SK-N-SH (cell line): ENCODE measurements at regions not wholly inside any gene's neighbourhood (a gene's known extent, or its start where the extent isn't known, plus 50 kb on each side); places are given as distances from the start of the nearest gene placed in this dataset.

Experiments
- CTCF ChIA-PET: fragments of 300-600, 350-600 bp; formaldehyde crosslinking; extraction: SDS; loops from one replicate; lab custom pipeline; 2021; lab: Yijun Ruan, JAX
- POLR2A ChIA-PET: fragments of 350-600 bp; sonication (Branson Sonifier 250); formaldehyde crosslinking; extraction: SDS; loops from one replicate; lab custom pipeline; 2020; ENCODE audit warnings: antibody characterized with exemption, inconsistent platforms; lab: Yijun Ruan, JAX
- DNase-seq: peaks from one replicate; pipeline ENCODE4 v3.0.0; 2012
- H2AFZ ChIP-seq: fragments of 200-600 bp; sonication (generic); 2 replicates; pipeline ENCODE4 v1.8.1; 2016; ENCODE audit warnings: antibody characterized with exemption, mild to moderate bottlenecking, low read depth
- H3F3A ChIP-seq: fragments of 200-600 bp; sonication (generic); replicated peaks from 2 replicates; pipeline ENCODE3; 2016; ENCODE audit warnings: antibody characterized with exemption, mild to moderate bottlenecking; ENCODE audit not compliant: insufficient read depth
- H3K27ac ChIP-seq, 2 experiments: fragments of 200-500 bp in 1 of 2; fragments of 200-600 bp in 1 of 2; sonication (Bioruptor generic) in 1 of 2; sonication (generic), shearing (Covaris generic) in 1 of 2; 2 replicates each; pipeline versions ENCODE4 v1.5.1 to v1.6.1; 2014 to 2016; ENCODE audit warnings: low read depth in 2 of 2, inconsistent platforms in 1 of 2, low read length in 1 of 2, mild to moderate bottlenecking in 1 of 2, mixed read lengths in 1 of 2
- H3K27me3 ChIP-seq: fragments of 200-600 bp; sonication (generic), shearing (Covaris generic); 2 replicates; pipeline ENCODE4 v1.6.1; 2016; ENCODE audit warnings: mixed run types; ENCODE audit not compliant: insufficient read depth
- H3K36me3 ChIP-seq, 2 experiments: fragments of 200-500 bp in 1 of 2; fragments of 200-600 bp in 1 of 2; sonication (Bioruptor generic) in 1 of 2; sonication (generic) in 1 of 2; replicated peaks in 1 of 2; 2 replicates each; pipeline versions ENCODE3 to v1.5.1; 2014 to 2016; ENCODE audit warnings: low read length in 1 of 2, mild to moderate bottlenecking in 1 of 2; ENCODE audit not compliant: insufficient read depth in 2 of 2, control insufficient read depth in 1 of 2
- H3K4me1 ChIP-seq, 2 experiments: fragments of 200-500 bp in 1 of 2; fragments of 200-600 bp in 1 of 2; sonication (Bioruptor generic) in 1 of 2; sonication (generic), shearing (Covaris generic) in 1 of 2; 2 replicates each; pipeline versions ENCODE4 v1.5.1 to v1.6.1; 2014 to 2016; ENCODE audit warnings: low read depth in 1 of 2, low read length in 1 of 2, mixed run types in 1 of 2; ENCODE audit not compliant: insufficient read depth in 2 of 2, control insufficient read depth in 1 of 2
- H3K4me2 ChIP-seq: fragments of 200-600 bp; sonication (generic), shearing (Covaris generic); 2 replicates; pipeline ENCODE4 v1.6.1; 2017; ENCODE audit warnings: mixed run types
- H3K4me3 ChIP-seq, 2 experiments: fragments of 200-500 bp in 1 of 2; fragments of 200-600 bp in 1 of 2; sonication (Bioruptor generic) in 1 of 2; sonication (generic), shearing (Covaris generic) in 1 of 2; 2 replicates each; pipeline versions ENCODE4 v1.5.1 to v1.8.1; 2014 to 2016; ENCODE audit warnings: low read depth in 2 of 2, inconsistent platforms in 1 of 2, low read length in 1 of 2, mild to moderate bottlenecking in 1 of 2, mixed read lengths in 1 of 2, moderate library complexity in 1 of 2
- H3K79me2 ChIP-seq: fragments of 200-600 bp; sonication (generic); 2 replicates; pipeline ENCODE4 v1.8.1; 2017; ENCODE audit warnings: mild to moderate bottlenecking; ENCODE audit not compliant: insufficient read depth
- H3K9ac ChIP-seq: fragments of 200-600 bp; sonication (generic); 2 replicates; pipeline ENCODE4 v1.6.1; 2017; ENCODE audit warnings: mixed run types
- H3K9me2 ChIP-seq: fragments of 200-600 bp; sonication (generic); 2 replicates; pipeline ENCODE4 v1.6.1; 2017; ENCODE audit warnings: mixed run types
- H3K9me3 ChIP-seq: fragments of 200-600 bp; sonication (generic); 2 replicates; pipeline ENCODE4 v1.6.1; 2017; ENCODE audit warnings: mixed run types, mild to moderate bottlenecking, moderate library complexity
- H4K20me1 ChIP-seq: fragments of 200-600 bp; sonication (generic); 2 replicates; pipeline ENCODE4 v1.6.1; 2017; ENCODE audit warnings: mild to moderate bottlenecking, mixed run types; ENCODE audit not compliant: insufficient read depth
- EP300 ChIP-seq, 2 experiments: IDR thresholded peaks; 2 replicates each; pipeline versions ENCODE4 v1.4.0 to v1.6.1; 2012; ENCODE audit warnings: borderline replicate concordance in 1 of 2, low read depth in 1 of 2, low read length in 1 of 2
- EZH2phosphoT487 ChIP-seq: fragments of 200-600 bp; sonication (generic); IDR thresholded peaks from 2 replicates; pipeline ENCODE4 v1.6.1; 2017; ENCODE audit warnings: low read depth, mixed run types, mild to moderate bottlenecking, antibody characterized with exemption, moderate library complexity, borderline replicate concordance
- JUND ChIP-seq: IDR thresholded peaks from 2 replicates; pipeline ENCODE4 v1.4.0; 2012
- MEF2A ChIP-seq: IDR thresholded peaks from 2 replicates; pipeline ENCODE4 v1.4.0; 2012; ENCODE audit warnings: low read depth, borderline replicate concordance
- MXI1 ChIP-seq: IDR thresholded peaks from 2 replicates; pipeline ENCODE4 v1.6.1; 2012; ENCODE audit warnings: mild to moderate bottlenecking, low read depth, low read length, improper control_type of control experiment
- RFX5 ChIP-seq: IDR thresholded peaks from 2 replicates; pipeline ENCODE4 v1.6.1; 2012; ENCODE audit warnings: mild to moderate bottlenecking, improper control_type of control experiment, low read length
- SIN3A ChIP-seq: IDR thresholded peaks from 2 replicates; pipeline ENCODE4 v1.6.1; 2012; ENCODE audit warnings: low read depth, mild to moderate bottlenecking, low read length, moderate library complexity, borderline replicate concordance
- WGBS: methylation state at CpG from one replicate; pipeline ENCODE4 v1.1.6; 2017; ENCODE audit warnings: low lambda C conversion rate; 5-methylcytosine and 5-hydroxymethylcytosine counted together
- TF ChIP-seq, protein P1 (sequence below): fragments of 150-350 bp; IDR thresholded peaks from 2 replicates; pipeline ENCODE4 v1.6.1; 2017; ENCODE audit warnings: antibody characterized with exemption, low read length, low read depth, borderline replicate concordance
- TF ChIP-seq, protein P2 (sequence below): IDR thresholded peaks from 2 replicates; pipeline ENCODE4; 2012
- TF ChIP-seq, protein P3 (sequence below): fragments of 200-600 bp; sonication (generic); IDR thresholded peaks from 2 replicates; pipeline ENCODE4 v1.6.1; 2017; ENCODE audit warnings: antibody characterized with exemption, mild to moderate bottlenecking, moderate library complexity

DNA sequence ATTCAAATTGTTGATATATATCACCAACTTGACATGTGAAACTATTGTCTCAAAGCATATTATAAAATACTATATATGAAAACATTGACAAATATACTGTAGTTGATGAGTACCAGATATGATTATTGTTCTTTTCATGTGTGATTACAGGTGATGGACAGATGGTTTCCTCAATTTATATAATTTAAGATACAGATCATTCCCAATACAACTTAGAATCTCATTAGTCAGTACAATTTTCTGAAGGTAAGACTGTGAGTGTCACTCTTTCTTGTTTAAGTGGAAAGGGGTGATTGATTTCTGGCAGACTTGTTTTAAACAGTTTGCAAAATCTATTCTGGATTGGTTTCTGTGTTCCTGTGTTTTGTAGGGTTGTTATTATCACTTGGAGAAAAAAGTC lies 498.8 kb downstream of the IRS2 start:
- H3K4me1 ChIP-seq: no peaks in the 10 kb centered on the region; a peak in 2 of 4 replicates
- no peaks in the 10 kb centered on the region for H3K79me2 ChIP-seq
- ChIA-PET CTCF (no interaction called here), POLR2A (no interaction called here)
- no peak overlapping the region for H3K4me3 ChIP-seq
- H3K4me2 ChIP-seq: no peak overlapping the region
- no peaks in the 10 kb centered on the region for H3K36me3 ChIP-seq
- no peak for TF ChIP-seq RFX5
- TF ChIP-seq JUND: no peak
- no peaks in the 10 kb centered on the region for H3K9me3 ChIP-seq
- no peak overlapping the region for H3K27ac ChIP-seq
- no peak overlapping the region for H2AFZ ChIP-seq
- DNase-seq: no peak
- H3F3A ChIP-seq: no peaks in the 10 kb centered on the region
- no peaks in the 10 kb centered on the region for H3K9me2 ChIP-seq
- no peaks in the 10 kb centered on the region for H3K27me3 ChIP-seq
- no peaks in the 10 kb centered on the region for H4K20me1 ChIP-seq
- no peak overlapping the region for H3K9ac ChIP-seq

DNA sequence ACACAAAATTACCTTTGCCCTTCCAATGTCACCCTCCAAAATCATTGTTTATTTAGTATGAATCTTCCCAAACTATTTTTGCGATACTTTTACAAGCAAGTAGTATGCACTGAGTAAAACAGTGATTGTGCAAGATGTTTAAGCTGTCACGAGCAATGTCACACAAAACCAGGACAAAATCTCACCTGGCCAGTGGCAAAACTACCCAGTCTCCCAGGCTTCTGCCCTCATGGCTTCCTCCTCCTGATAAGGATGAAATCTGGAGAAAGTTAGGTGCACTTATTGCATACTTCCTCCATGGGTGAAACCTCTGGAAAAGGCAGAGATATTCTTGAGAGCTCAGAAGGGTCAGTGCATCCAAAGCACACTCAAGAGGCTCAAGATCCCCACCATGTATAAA lies 500.8 kb downstream of the IRS2 start:
- H3K36me3 ChIP-seq: no peaks in the 10 kb centered on the region
- no peak overlapping the region for H3K4me2 ChIP-seq
- no peak overlapping the region for H3K27ac ChIP-seq
- 93% methylated on average over 2 of the region's 2 CpGs for WGBS
- no peaks in the 10 kb centered on the region; a peak in 2 of 4 replicates for H3K4me1 ChIP-seq
- POLR2A ChIA-PET: no interaction called here
- H3K9me3 ChIP-seq: no peaks in the 10 kb centered on the region
- TF ChIP-seq MEF2A (no peak), SIN3A (no peak), EP300 (IDR thresholded peaks at IDR 0.05; ENCODE audit: borderline replicate concordance in 1 of 2, low read depth in 1 of 2, low read length in 1 of 2) (no peak), EZH2phosphoT487 (no peak), JUND (no peak), MXI1 (no peak)
- TF ChIP-seq, protein P1, sequence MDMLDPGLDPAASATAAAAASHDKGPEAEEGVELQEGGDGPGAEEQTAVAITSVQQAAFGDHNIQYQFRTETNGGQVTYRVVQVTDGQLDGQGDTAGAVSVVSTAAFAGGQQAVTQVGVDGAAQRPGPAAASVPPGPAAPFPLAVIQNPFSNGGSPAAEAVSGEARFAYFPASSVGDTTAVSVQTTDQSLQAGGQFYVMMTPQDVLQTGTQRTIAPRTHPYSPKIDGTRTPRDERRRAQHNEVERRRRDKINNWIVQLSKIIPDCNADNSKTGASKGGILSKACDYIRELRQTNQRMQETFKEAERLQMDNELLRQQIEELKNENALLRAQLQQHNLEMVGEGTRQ: no peak
- TF ChIP-seq, protein P2, sequence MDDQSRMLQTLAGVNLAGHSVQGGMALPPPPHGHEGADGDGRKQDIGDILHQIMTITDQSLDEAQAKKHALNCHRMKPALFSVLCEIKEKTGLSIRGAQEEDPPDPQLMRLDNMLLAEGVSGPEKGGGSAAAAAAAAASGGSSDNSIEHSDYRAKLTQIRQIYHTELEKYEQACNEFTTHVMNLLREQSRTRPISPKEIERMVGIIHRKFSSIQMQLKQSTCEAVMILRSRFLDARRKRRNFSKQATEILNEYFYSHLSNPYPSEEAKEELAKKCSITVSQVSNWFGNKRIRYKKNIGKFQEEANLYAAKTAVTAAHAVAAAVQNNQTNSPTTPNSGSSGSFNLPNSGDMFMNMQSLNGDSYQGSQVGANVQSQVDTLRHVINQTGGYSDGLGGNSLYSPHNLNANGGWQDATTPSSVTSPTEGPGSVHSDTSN: no peak
- TF ChIP-seq, protein P3, sequence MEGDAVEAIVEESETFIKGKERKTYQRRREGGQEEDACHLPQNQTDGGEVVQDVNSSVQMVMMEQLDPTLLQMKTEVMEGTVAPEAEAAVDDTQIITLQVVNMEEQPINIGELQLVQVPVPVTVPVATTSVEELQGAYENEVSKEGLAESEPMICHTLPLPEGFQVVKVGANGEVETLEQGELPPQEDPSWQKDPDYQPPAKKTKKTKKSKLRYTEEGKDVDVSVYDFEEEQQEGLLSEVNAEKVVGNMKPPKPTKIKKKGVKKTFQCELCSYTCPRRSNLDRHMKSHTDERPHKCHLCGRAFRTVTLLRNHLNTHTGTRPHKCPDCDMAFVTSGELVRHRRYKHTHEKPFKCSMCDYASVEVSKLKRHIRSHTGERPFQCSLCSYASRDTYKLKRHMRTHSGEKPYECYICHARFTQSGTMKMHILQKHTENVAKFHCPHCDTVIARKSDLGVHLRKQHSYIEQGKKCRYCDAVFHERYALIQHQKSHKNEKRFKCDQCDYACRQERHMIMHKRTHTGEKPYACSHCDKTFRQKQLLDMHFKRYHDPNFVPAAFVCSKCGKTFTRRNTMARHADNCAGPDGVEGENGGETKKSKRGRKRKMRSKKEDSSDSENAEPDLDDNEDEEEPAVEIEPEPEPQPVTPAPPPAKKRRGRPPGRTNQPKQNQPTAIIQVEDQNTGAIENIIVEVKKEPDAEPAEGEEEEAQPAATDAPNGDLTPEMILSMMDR: no peak
- H3K9ac ChIP-seq: no peak overlapping the region
- no peaks in the 10 kb centered on the region for H3F3A ChIP-seq
- no peaks in the 10 kb centered on the region for H3K27me3 ChIP-seq
- no peak for DNase-seq
- H4K20me1 ChIP-seq: no peaks in the 10 kb centered on the region
- H3K79me2 ChIP-seq: no peaks in the 10 kb centered on the region
- H3K4me3 ChIP-seq: no peak overlapping the region
- H3K9me2 ChIP-seq: no peaks in the 10 kb centered on the region
- no peak overlapping the region for H2AFZ ChIP-seq
- CTCF ChIA-PET: no interaction called here
